AG04449 (cell line): ENCODE measurements at regions not wholly inside any gene's neighbourhood (a gene's known extent, or its start where the extent isn't known, plus 50 kb on each side); places are given as distances from the start of the nearest gene placed in this dataset.
A peak's percentile ranks its signal among the peaks of the same experiment; 100 is the strongest.
"Not testable (repeated sequence)": the region's sequence is repeated elsewhere in the genome, so short reads cannot be mapped to it uniquely, and the experiment has no call there.

Experiments
- CTCF ChIA-PET: fragments of 350-600 bp; formaldehyde crosslinking; extraction: SDS; loops from one replicate; lab custom pipeline; 2021; ENCODE audit warnings: antibody characterized with exemption; lab: Yijun Ruan, JAX
- POLR2A ChIA-PET: fragments of 400-600, 350-600 bp; formaldehyde crosslinking; extraction: SDS; loops from one replicate; lab custom pipeline; 2020; ENCODE audit warnings: antibody characterized with exemption, inconsistent platforms; lab: Yijun Ruan, JAX
- DNase-seq: peaks from one replicate; pipeline ENCODE4 v3.0.0-alpha.2; 2010; ENCODE audit warnings: low read depth, low spot score
- H3K4me3 ChIP-seq: 2 replicates; pipeline ENCODE4 v1.5.1; 2011; ENCODE audit warnings: low read depth, mild to moderate bottlenecking, control low read depth, low read length
- CTCF ChIP-seq: IDR thresholded peaks from one replicate; pipeline ENCODE4 v1.5.1; 2011; ENCODE audit warnings: mild to moderate bottlenecking, moderate library complexity, low read length, control low read depth, inconsistent platforms; ENCODE audit not compliant: insufficient read depth; ENCODE audit errors: missing control alignments

GRCh38 chr11:28903716-28904115, 795.5 kb downstream of the METTL15 start:
- DNase-seq: no peak
- ChIA-PET CTCF (no interaction called here), POLR2A (no interaction called here)
- TF ChIP-seq CTCF: no peak
- H3K4me3 ChIP-seq: no peak overlapping the region

GRCh38 chr11:28900427-28900826, 792.2 kb downstream of the METTL15 start:
- no peak for DNase-seq
- ChIA-PET CTCF (no interaction called here), POLR2A (no interaction called here)
- no peak for TF ChIP-seq CTCF
- H3K4me3 ChIP-seq: no peak overlapping the region

- no peak for TF ChIP-seq CTCF
- no peak overlapping the region for H3K4me3 ChIP-seq
- ChIA-PET CTCF (no interaction called here), POLR2A (no interaction called here)
- DNase-seq: peak; percentile 7
Observed at GRCh38 chr11:28899706-28900105, 791.5 kb downstream of the METTL15 start.

GRCh38 chr11:28890601-28891040, 782.4 kb downstream of the METTL15 start:
- CTCF ChIA-PET, DNase-seq, POLR2A ChIA-PET, H3K4me3 ChIP-seq: not testable (repeated sequence)

GRCh38 chr11:28887681-28888080, 779.5 kb downstream of the METTL15 start:
- ChIA-PET POLR2A (no interaction called here), CTCF (interaction anchor here (1.3 kb wide), 1 partner anchor 456 kb away, joined by 3 read pairs; no protein-coding TSS in a partner anchor)
- no peak for TF ChIP-seq CTCF
- DNase-seq: no peak
- no peak overlapping the region for H3K4me3 ChIP-seq

GRCh38 chr11:28879869-28880268, 771.7 kb downstream of the METTL15 start:
- ChIA-PET CTCF (no interaction called here), POLR2A (no interaction called here)
- no peak for DNase-seq
- no peak for TF ChIP-seq CTCF
- no peak overlapping the region for H3K4me3 ChIP-seq

GRCh38 chr11:28878025-28878424, 769.8 kb downstream of the METTL15 start:
- ChIA-PET CTCF (no interaction called here), POLR2A (no interaction called here)
- no peak for TF ChIP-seq CTCF
- DNase-seq: no peak
- no peak overlapping the region for H3K4me3 ChIP-seq
